ENCODE measurements at regions not wholly inside any gene's neighbourhood (a gene's known extent, or its start where the extent isn't known, plus 50 kb on each side); places are given as distances from the start of the nearest gene placed in this dataset.
"Not testable (repeated sequence)": the region's sequence is repeated elsewhere in the genome, so short reads cannot be mapped to it uniquely, and the experiment has no call there.

DNA sequence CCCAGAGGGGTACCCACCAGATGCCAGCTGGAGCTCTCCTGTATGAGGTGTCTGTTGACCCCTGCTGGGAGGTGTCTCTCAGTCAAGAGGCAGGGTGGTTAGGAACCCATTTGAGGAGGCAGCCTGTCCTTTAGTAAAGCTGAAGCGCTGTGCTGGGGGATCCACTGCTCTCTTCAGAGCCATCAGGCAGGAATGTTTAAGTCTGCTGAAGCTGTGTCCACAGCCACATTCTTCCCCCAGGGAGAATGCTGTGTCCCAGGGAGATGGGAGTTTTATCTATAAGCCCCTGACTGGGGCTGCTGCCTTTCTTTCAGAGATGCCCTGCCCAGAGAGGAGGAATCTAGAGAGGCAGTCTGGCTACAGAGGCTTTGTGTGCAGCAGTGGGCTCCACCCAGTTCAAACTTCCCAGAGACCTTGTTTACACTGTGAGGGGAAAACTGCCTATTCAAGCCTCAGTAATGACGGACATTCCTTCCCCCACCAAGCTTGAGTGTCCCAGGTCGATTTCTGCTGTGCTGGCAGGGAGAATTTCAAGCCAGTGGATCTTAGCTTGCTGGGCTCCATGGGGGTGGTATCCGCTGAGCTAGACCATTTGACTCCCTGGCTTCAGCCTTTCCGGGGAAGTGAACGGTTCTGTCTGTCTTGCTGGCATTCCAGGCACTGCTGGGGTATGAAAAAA, 133.8 kb downstream of the LEPR start:
- H3K4me3 ChIP-seq (ENCODE audit: control insufficient read depth in 2 of 3, extremely low read depth in 1 of 3, insufficient read depth in 2 of 3, low read depth in 1 of 3, low read length in 3 of 3); H3K4me1 ChIP-seq (ENCODE audit: control insufficient read depth, extremely low read depth, insufficient read depth, low read length); H2AFZ ChIP-seq (ENCODE audit: control insufficient read depth, low read length); H4K20me1 ChIP-seq (ENCODE audit: control insufficient read depth, extremely low read depth, insufficient read depth, low read length); H3K9ac ChIP-seq (ENCODE audit: control insufficient read depth, extremely low read depth, insufficient read depth, low read length); H3K9me1 ChIP-seq (ENCODE audit: control insufficient read depth, extremely low read depth, insufficient read depth, low read length); FAIRE-seq; H3K27me3 ChIP-seq (ENCODE audit: control insufficient read depth, extremely low read depth, insufficient read depth, low read length); H3K4me2 ChIP-seq (ENCODE audit: control insufficient read depth, extremely low read depth, insufficient read depth, low read depth, low read length); H3K27ac ChIP-seq (ENCODE audit: control insufficient read depth, insufficient read depth, low read length); H3K9me3 ChIP-seq (ENCODE audit: control insufficient read depth, low read depth, low read length); H3K79me2 ChIP-seq (ENCODE audit: control insufficient read depth, insufficient read depth, low read length); H3K36me3 ChIP-seq (ENCODE audit: control insufficient read depth in 2 of 2, extremely low read depth in 1 of 2, insufficient read depth in 2 of 2, low read length in 2 of 2); dilution Hi-C loops (cut with MboI; ENCODE audit: extremely low pct_ligation_motif_present, low sequenced_read_pairs); DNase-seq (ENCODE audit: low read depth, low spot score): not testable (repeated sequence)

DNA sequence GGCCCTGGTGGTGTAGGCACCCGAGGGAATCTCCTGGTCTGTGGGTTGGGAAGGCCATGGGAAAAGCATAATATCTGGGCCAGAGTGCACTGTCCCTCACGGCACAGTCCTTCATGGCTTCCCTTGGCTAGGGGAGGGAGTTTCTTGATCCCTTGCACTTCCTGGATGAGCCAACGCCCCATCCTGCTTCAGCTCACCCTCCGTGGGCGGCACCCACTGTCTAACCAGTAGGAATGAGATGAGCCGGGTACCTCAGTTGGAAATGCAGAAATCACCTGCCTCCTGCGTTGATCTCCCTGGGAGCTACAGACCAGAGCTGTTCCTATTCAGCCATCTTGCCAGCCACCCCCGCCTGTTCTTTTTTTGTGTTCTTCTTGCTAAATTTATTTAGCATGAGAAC, 134.4 kb downstream of the LEPR start:
- no peak overlapping the region for H3K27ac ChIP-seq (ENCODE audit: control insufficient read depth, insufficient read depth, low read length)
- H4K20me1 ChIP-seq (ENCODE audit: control insufficient read depth, extremely low read depth, insufficient read depth, low read length): no peaks in the 10 kb centered on the region
- H3K36me3 ChIP-seq (ENCODE audit: control insufficient read depth in 2 of 2, extremely low read depth in 1 of 2, insufficient read depth in 2 of 2, low read length in 2 of 2): no peaks in the 10 kb centered on the region
- H3K9me3 ChIP-seq (ENCODE audit: control insufficient read depth, low read depth, low read length): no peaks in the 10 kb centered on the region
- TF ChIP-seq EZH2 (IDR thresholded peaks at IDR 0.05; ENCODE audit: low read length): no peak
- TF ChIP-seq, protein P1, sequence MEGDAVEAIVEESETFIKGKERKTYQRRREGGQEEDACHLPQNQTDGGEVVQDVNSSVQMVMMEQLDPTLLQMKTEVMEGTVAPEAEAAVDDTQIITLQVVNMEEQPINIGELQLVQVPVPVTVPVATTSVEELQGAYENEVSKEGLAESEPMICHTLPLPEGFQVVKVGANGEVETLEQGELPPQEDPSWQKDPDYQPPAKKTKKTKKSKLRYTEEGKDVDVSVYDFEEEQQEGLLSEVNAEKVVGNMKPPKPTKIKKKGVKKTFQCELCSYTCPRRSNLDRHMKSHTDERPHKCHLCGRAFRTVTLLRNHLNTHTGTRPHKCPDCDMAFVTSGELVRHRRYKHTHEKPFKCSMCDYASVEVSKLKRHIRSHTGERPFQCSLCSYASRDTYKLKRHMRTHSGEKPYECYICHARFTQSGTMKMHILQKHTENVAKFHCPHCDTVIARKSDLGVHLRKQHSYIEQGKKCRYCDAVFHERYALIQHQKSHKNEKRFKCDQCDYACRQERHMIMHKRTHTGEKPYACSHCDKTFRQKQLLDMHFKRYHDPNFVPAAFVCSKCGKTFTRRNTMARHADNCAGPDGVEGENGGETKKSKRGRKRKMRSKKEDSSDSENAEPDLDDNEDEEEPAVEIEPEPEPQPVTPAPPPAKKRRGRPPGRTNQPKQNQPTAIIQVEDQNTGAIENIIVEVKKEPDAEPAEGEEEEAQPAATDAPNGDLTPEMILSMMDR (optimal IDR thresholded peaks at IDR 0.05 in 1 of 3, IDR thresholded peaks at IDR 0.05 in 1 of 3, conservative IDR thresholded peaks at IDR 0.05 in 1 of 3; ENCODE audit: extremely low read depth in 1 of 3, insufficient read depth in 2 of 3, low read length in 3 of 3): no peak
- H3K79me2 ChIP-seq (ENCODE audit: control insufficient read depth, insufficient read depth, low read length): no peaks in the 10 kb centered on the region
- H3K4me3 ChIP-seq (ENCODE audit: control insufficient read depth in 2 of 3, extremely low read depth in 1 of 3, insufficient read depth in 2 of 3, low read depth in 1 of 3, low read length in 3 of 3): no peak overlapping the region
- H3K4me1 ChIP-seq (ENCODE audit: control insufficient read depth, extremely low read depth, insufficient read depth, low read length): no peaks in the 10 kb centered on the region
- DNase-seq (ENCODE audit: low read depth, low spot score) (no peak), FAIRE-seq (no peak)
- dilution Hi-C loops (cut with MboI; ENCODE audit: extremely low pct_ligation_motif_present, low sequenced_read_pairs): no loop called here
- no peaks in the 10 kb centered on the region for H3K27me3 ChIP-seq (ENCODE audit: control insufficient read depth, extremely low read depth, insufficient read depth, low read length)
- no peak overlapping the region for H3K9ac ChIP-seq (ENCODE audit: control insufficient read depth, extremely low read depth, insufficient read depth, low read length)
- H3K9me1 ChIP-seq (ENCODE audit: control insufficient read depth, extremely low read depth, insufficient read depth, low read length): no peaks in the 10 kb centered on the region
- no peak overlapping the region for H3K4me2 ChIP-seq (ENCODE audit: control insufficient read depth, extremely low read depth, insufficient read depth, low read depth, low read length)
- H2AFZ ChIP-seq (ENCODE audit: control insufficient read depth, low read length): no peak overlapping the region

- H3K4me3 ChIP-seq (ENCODE audit: control insufficient read depth in 2 of 3, extremely low read depth in 1 of 3, insufficient read depth in 2 of 3, low read depth in 1 of 3, low read length in 3 of 3): no peak overlapping the region
- H3K36me3 ChIP-seq (ENCODE audit: control insufficient read depth in 2 of 2, extremely low read depth in 1 of 2, insufficient read depth in 2 of 2, low read length in 2 of 2): no peaks in the 10 kb centered on the region
- no peak overlapping the region for H3K4me2 ChIP-seq (ENCODE audit: control insufficient read depth, extremely low read depth, insufficient read depth, low read depth, low read length)
- H3K27ac ChIP-seq (ENCODE audit: control insufficient read depth, insufficient read depth, low read length): no peak overlapping the region
- H4K20me1 ChIP-seq (ENCODE audit: control insufficient read depth, extremely low read depth, insufficient read depth, low read length): no peaks in the 10 kb centered on the region
- H3K9ac ChIP-seq (ENCODE audit: control insufficient read depth, extremely low read depth, insufficient read depth, low read length): no peak overlapping the region
- no peaks in the 10 kb centered on the region for H3K9me3 ChIP-seq (ENCODE audit: control insufficient read depth, low read depth, low read length)
- H3K4me1 ChIP-seq (ENCODE audit: control insufficient read depth, extremely low read depth, insufficient read depth, low read length): no peaks in the 10 kb centered on the region
- H3K27me3 ChIP-seq (ENCODE audit: control insufficient read depth, extremely low read depth, insufficient read depth, low read length): no peaks in the 10 kb centered on the region
- FAIRE-seq (no peak), DNase-seq (ENCODE audit: low read depth, low spot score) (no peak)
- H3K79me2 ChIP-seq (ENCODE audit: control insufficient read depth, insufficient read depth, low read length): no peaks in the 10 kb centered on the region
- H2AFZ ChIP-seq (ENCODE audit: control insufficient read depth, low read length): no peak overlapping the region
- TF ChIP-seq EZH2 (IDR thresholded peaks at IDR 0.05; ENCODE audit: low read length): no peak
- no peaks in the 10 kb centered on the region for H3K9me1 ChIP-seq (ENCODE audit: control insufficient read depth, extremely low read depth, insufficient read depth, low read length)
- dilution Hi-C loops (cut with MboI; ENCODE audit: extremely low pct_ligation_motif_present, low sequenced_read_pairs): no loop called here
These were observed 137.7 kb downstream of the LEPR start for GRCh38 chr1:65558215-65558614.
